ENCODE measurements at regions not wholly inside any gene's neighbourhood (a gene's known extent, or its start where the extent isn't known, plus 50 kb on each side); places are given as distances from the start of the nearest gene placed in this dataset.

DNA sequence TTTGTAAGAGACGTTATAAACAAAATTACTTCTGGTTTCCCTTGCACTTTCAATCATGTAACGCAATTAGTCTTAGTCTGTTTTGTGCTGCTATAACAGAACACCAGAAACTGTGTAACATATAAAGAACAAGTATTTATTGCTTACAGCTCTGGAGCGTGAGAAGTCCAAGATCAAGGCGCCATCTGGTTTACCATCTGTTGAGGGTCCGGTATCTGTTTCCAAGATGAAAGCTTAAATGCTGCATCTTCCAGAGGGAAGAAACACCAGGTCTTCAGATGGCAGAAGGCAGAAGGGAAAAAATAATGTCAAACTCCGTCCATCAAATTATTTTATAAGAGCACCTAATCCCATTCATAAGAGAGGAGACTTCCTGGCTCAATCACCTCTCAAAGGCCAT is 474.1 kb downstream of the PDGFC start:
- TF ChIP-seq NFE2L2 (conservative IDR thresholded peaks at IDR 0.05; ENCODE audit: low read length), result no peak
- TF ChIP-seq, protein P1, sequence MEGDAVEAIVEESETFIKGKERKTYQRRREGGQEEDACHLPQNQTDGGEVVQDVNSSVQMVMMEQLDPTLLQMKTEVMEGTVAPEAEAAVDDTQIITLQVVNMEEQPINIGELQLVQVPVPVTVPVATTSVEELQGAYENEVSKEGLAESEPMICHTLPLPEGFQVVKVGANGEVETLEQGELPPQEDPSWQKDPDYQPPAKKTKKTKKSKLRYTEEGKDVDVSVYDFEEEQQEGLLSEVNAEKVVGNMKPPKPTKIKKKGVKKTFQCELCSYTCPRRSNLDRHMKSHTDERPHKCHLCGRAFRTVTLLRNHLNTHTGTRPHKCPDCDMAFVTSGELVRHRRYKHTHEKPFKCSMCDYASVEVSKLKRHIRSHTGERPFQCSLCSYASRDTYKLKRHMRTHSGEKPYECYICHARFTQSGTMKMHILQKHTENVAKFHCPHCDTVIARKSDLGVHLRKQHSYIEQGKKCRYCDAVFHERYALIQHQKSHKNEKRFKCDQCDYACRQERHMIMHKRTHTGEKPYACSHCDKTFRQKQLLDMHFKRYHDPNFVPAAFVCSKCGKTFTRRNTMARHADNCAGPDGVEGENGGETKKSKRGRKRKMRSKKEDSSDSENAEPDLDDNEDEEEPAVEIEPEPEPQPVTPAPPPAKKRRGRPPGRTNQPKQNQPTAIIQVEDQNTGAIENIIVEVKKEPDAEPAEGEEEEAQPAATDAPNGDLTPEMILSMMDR (IDR thresholded peaks at IDR 0.05), result no peak

Data from A549 (cell line).